Esophagus (tissue), 2 donors: ENCODE measurements at regions not wholly inside any gene's neighbourhood (a gene's known extent, or its start where the extent isn't known, plus 50 kb on each side); places are given as distances from the start of the nearest gene placed in this dataset.

Experiments used
- H3K27ac ChIP-seq, 2 donors: one replicate each; pipeline ENCODE4 v1.5.1; 2013; ENCODE audit warnings: low read depth in 2 of 2, mild to moderate bottlenecking in 2 of 2, inconsistent platforms in 1 of 2, low read length in 1 of 2, moderate library complexity in 1 of 2
- H3K27me3 ChIP-seq, 2 donors: one replicate each; pipeline ENCODE4 v1.6.1; 2013; ENCODE audit warnings: low read length in 2 of 2, control low read depth in 1 of 2, mild to moderate bottlenecking in 1 of 2; ENCODE audit not compliant: insufficient read depth in 2 of 2, control insufficient read depth in 1 of 2
- H3K36me3 ChIP-seq, 2 donors: one replicate each; pipeline ENCODE4 v1.6.1; 2013; ENCODE audit warnings: low read length in 1 of 2; ENCODE audit not compliant: control insufficient read depth in 2 of 2, insufficient read depth in 2 of 2
- H3K4me1 ChIP-seq, 2 donors: one replicate each; pipeline ENCODE4 v1.6.1; 2013; ENCODE audit warnings: low read length in 1 of 2; ENCODE audit not compliant: control insufficient read depth in 2 of 2, insufficient read depth in 2 of 2
- H3K4me3 ChIP-seq, 2 donors: one replicate each; pipeline ENCODE4 v1.5.1; 2013; ENCODE audit warnings: low read length in 2 of 2, mild to moderate bottlenecking in 2 of 2, low read depth in 1 of 2, moderate library complexity in 1 of 2
- H3K9me3 ChIP-seq, 2 donors: one replicate each; pipeline ENCODE4 v1.6.1; 2013; ENCODE audit warnings: mild to moderate bottlenecking in 2 of 2, low read depth in 1 of 2, low read length in 1 of 2, moderate library complexity in 1 of 2; ENCODE audit not compliant: control insufficient read depth in 2 of 2, insufficient read depth in 1 of 2
- WGBS, 2 donors: extraction: QIAGEN DNeasy Blood & Tissue Kit; methylation state at CpG; one replicate each; pipeline ENCODE4 v1.1.7; 2013; 5-methylcytosine and 5-hydroxymethylcytosine counted together
- donor health status: healthy with polysubstance abuse.
- donor health status: Bipolar disorder and iron deficiency.

DNA sequence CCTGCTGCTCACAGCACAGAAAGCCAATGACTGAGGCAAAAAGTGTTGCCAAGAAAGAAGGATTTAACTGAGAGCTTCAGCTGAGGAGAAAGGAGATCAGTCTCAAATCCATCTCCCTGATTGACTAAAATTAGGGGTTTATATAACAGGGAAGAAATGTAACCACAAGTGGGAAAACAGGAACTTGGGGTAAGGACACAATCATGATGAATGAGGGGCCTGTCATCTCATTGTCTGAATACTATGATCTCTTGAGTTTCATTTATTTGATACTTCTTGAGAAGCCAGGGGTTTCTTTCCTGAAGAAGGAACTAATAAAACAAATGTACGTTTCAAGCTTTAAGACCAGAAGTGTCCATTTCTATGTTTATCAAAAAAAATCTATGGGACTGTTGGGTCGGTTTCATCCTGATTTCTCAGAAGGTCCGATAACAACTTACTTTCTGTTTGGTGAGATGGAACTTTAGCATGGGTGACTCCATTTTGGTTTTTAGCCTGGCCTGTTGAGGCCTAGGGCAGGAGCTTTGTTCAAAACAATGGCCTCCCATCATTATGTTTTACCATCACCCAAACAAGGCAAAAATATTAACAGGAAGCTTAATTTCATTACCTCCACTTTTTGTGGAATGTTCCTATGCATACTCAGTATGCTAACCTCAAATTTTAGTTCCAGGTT, 76.6 kb upstream of the PIAS1 start:
- WGBS, 2 donors: 93 to 96% methylated on average over 3 of the region's 3 CpGs
- H3K9me3 ChIP-seq: no peaks in the 10 kb centered on the region
- no peak overlapping the region for H3K27ac ChIP-seq
- H3K36me3 ChIP-seq: no peaks in the 10 kb centered on the region
- no peak overlapping the region for H3K4me3 ChIP-seq
- H3K27me3 ChIP-seq: no peaks in the 10 kb centered on the region
- peaks cover 0 to 3% of the 10 kb centered on the region in 2 donors for H3K4me1 ChIP-seq

DNA sequence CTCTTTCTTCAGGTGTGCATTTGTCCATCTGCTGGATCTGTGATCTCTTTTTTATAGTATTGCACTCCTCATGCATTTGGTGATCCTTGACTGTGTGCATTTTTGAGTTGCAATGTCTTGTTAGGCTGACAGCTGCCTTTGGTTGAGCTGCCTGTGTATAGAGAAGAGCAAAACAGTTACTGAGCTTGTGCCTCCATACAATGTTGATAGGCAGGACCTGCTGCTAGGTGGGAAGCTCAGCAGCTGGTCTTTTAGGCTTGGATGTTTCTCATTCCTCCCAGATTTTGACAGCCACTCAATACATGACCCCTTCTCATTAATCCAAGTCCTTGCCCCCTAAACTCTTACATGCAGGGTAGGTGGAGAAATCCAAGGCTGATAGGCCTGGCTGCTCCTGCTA, 74.8 kb upstream of the PIAS1 start:
- no peaks in the 10 kb centered on the region for H3K27me3 ChIP-seq
- H3K4me3 ChIP-seq: no peak overlapping the region
- H3K4me1 ChIP-seq: peaks cover 0 to 3% of the 10 kb centered on the region in 2 donors
- no peak overlapping the region for H3K27ac ChIP-seq
- H3K36me3 ChIP-seq: no peaks in the 10 kb centered on the region
- no peaks in the 10 kb centered on the region for H3K9me3 ChIP-seq

DNA sequence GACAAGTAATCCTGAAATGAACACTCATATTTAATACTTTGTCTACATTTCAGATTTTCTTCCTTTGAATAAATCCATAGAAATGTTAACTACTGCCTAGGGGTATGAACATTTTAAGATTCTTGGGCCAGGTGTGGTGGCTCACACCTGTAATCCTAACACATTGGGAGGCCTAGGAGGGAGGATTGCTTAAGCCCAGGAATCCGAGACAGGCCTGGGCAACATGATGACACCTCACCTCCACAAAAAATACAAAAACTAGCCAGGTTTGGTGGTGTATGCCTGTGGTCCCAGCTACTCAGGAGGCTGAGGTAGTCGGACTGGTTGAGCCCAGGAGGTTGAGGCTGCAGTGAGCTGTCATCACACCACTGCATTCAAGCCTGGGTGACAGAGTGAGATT, 73.9 kb upstream of the PIAS1 start:
- no peaks in the 10 kb centered on the region for H3K27me3 ChIP-seq
- no peaks in the 10 kb centered on the region for H3K36me3 ChIP-seq
- H3K9me3 ChIP-seq: no peaks in the 10 kb centered on the region
- H3K4me3 ChIP-seq: no peak overlapping the region
- H3K4me1 ChIP-seq: no peaks in the 10 kb centered on the region
- WGBS, 2 donors: 81 to 83% methylated on average over 2 of the region's 2 CpGs
- H3K27ac ChIP-seq: no peak overlapping the region

DNA sequence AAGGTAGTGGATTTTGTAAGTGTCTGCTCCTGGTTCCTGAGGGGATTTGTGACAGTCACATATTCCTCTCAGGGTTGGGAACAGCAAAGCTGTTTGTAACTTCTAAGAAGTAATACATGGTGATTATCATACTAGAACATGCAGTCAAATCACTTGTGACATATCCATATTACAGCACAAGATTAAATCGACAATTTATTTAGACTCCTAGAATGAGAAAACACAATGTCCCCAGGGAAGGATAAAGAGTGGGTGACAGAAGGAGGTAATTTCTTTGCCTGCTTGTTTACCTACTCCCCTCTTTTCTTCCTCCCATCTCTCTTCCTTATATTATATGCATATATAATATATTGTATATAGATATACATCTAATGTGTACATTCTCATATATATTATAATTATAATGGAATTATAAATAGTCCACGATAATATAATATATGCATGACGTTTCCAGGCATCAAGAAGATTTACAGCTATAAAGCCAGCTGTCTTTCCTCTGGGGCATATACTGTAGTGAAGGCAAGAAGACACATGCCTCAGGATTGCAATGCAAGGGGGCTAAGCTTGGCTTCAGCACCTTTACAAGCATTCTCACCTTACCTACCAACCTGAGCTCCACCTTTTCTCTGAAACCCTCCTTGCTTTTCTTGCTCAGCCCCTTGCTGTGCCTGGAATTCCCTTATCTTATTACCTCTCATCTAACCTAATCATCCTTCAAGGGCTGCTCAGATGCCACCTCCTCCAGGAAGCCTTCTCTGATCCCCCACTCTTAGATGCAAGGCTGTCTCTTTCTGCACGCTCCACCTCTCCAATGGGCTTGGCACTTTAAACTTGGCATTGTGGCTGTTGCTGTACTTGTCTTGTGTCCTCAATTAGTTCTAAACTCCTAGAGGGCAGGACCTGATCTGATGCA, 73.1 kb upstream of the PIAS1 start:
- no peaks in the 10 kb centered on the region for H3K36me3 ChIP-seq
- 57 to 70% methylated on average over 4 of the region's 4 CpGs for WGBS, 2 donors
- H3K4me1 ChIP-seq: no peaks in the 10 kb centered on the region
- no peaks in the 10 kb centered on the region for H3K27me3 ChIP-seq
- no peak overlapping the region for H3K4me3 ChIP-seq
- no peak overlapping the region for H3K27ac ChIP-seq
- H3K9me3 ChIP-seq: no peaks in the 10 kb centered on the region

DNA sequence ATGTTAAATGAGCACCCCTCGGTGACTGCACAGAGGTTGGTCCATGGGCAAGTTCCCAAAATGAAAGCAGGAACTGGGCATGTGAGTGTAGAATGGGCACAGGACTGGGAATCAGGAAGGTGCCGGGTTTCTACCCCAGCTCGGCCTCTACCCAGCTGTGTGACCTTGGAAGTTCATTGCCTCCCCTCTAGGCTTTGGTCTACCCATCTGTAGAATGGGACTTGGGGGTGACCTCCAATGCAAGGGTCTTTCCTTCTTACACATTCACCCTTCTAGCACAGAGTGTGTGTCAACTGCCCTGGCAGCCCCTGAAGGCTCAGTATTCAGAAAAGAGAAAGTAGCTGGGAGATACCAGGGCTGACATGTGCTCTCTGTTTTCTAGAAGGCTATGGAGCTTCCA, 72.3 kb upstream of the PIAS1 start:
- Histone ChIP-seq H3K27ac (no peak overlapping the region), H3K27me3 (no peaks in the 10 kb centered on the region), H3K4me1 (no peaks in the 10 kb centered on the region), H3K36me3 (no peaks in the 10 kb centered on the region), H3K4me3 (no peak overlapping the region), H3K9me3 (no peaks in the 10 kb centered on the region)
- 87 to 88% methylated on average over 3 of the region's 3 CpGs for WGBS, 2 donors

DNA sequence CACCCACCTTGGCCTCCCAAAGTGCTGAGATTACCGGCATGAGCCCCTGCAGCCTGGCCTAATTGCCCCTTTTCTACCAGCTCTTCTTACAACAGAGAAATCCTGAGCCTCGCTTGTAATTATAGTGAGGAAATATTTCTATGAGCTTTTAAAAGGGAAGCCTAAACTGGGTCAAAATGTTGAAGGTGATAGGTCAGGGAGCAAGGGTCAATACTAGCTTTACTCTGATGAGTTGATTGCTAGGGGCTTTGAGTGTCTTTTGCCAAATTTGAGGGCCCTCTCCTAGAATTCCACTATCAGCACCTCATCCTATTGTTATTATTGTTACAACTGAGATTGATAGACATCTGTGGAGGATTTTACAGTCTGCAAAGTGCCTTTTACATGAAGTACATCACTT, 62.4 kb upstream of the PIAS1 start:
- no peaks in the 10 kb centered on the region for H3K9me3 ChIP-seq
- no peak overlapping the region for H3K27ac ChIP-seq
- H3K4me1 ChIP-seq: no peaks in the 10 kb centered on the region
- H3K27me3 ChIP-seq: no peaks in the 10 kb centered on the region
- H3K4me3 ChIP-seq: no peak overlapping the region
- H3K36me3 ChIP-seq: no peaks in the 10 kb centered on the region
- WGBS, 2 donors: 93 to 96% methylated on average over 2 of the region's 2 CpGs

DNA sequence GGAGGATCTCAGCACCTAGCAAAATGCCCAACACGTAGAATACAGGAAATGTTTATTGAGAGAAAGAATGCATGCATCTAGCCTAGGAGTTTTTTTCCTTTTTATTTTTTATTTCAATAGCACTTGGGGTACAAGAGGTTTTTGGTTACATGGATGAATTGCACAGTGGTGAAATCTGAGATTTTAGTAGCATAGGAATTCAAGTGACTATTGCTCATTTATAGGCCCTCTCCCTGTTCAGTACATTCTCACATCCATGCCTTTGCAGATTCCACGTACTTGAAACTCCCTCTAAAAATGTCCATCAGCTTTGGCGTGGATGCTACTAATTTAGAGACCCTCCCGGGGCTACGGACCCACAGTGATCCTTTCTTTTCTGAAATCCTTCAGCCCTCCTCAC, 61.7 kb upstream of the PIAS1 start:
- 93 to 96% methylated on average over 5 of the region's 5 CpGs for whole genome bisulfite sequencing, 2 donors
- Histone ChIP-seq H3K4me1 (no peaks in the 10 kb centered on the region), H3K4me3 (no peak overlapping the region), H3K27ac (no peak overlapping the region), H3K9me3 (no peaks in the 10 kb centered on the region), H3K36me3 (no peaks in the 10 kb centered on the region), H3K27me3 (no peaks in the 10 kb centered on the region)

DNA sequence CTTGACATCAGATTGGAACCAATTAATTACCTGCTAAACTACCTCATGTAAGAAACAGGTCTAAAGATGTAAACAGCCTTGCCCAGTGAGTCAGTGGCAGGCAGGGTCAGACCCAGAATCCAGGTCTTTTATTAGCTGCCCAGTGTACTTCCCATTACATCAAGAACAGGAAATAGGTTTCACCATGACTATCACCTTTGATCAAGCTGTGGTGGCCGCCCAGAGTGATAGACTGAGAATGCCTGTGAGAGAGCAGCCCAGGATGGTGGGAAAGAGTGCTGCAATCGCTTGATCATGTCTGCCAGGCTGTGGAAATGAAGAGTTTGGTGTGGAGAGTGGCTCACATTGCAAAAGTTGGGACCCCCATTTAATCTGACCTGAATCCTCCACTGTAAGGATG, 61.3 kb upstream of the PIAS1 start:
- Histone ChIP-seq H3K36me3 (no peaks in the 10 kb centered on the region), H3K27me3 (no peaks in the 10 kb centered on the region), H3K27ac (no peak overlapping the region), H3K4me1 (no peaks in the 10 kb centered on the region), H3K4me3 (no peak overlapping the region), H3K9me3 (no peaks in the 10 kb centered on the region)
- 83 to 91% methylated on average over 2 of the region's 2 CpGs for whole genome bisulfite sequencing, 2 donors

DNA sequence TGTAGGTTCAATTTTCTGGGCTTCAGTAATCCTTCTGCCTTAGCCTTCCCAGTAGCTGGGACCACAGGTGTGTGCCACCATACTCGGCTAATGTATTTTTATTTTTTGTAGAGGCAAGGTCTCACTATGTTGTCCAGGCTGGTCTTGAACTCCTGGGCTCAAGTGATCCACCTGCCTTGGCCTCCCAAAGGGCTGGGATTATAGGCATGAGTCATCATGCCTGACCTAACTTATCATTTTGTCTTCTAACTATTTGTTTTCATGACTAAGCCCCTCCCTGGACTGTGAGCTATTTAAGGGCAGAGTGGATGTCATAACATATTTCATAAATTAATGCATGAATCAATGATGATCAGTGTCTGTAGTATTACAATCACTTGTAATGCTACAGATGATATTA, 56.1 kb upstream of the PIAS1 start:
- 92 to 93% methylated on average over 1 of the region's 1 CpG for WGBS, 2 donors
- H3K4me1 ChIP-seq: no peaks in the 10 kb centered on the region
- H3K27me3 ChIP-seq: no peaks in the 10 kb centered on the region
- H3K9me3 ChIP-seq: no peaks in the 10 kb centered on the region
- no peak overlapping the region for H3K27ac ChIP-seq
- H3K4me3 ChIP-seq: no peak overlapping the region
- no peaks in the 10 kb centered on the region for H3K36me3 ChIP-seq
